ENCODE measurements at regions not wholly inside any gene's neighbourhood (a gene's known extent, or its start where the extent isn't known, plus 50 kb on each side); places are given as distances from the start of the nearest gene placed in this dataset.

- Mint-ChIP-seq H3K36me3 (ENCODE audit: low read depth) (no peaks in the 10 kb centered on the region), H3K27me3 (ENCODE audit: low read depth) (no peaks in the 10 kb centered on the region), H3K9me3 (peaks cover 2% of the 10 kb centered on the region), H3K4me3 (no peak overlapping the region), H3K27ac (no peak overlapping the region), H3K4me1 (ENCODE audit: low read depth) (no peaks in the 10 kb centered on the region)
- intact Hi-C loops (cut with micrococcal nuclease) = no loop called here
- DNase-seq = no peak
- CTCF ChIA-PET = no interaction called here
Measured at GRCh38 chr12:63317286-63317846, 166.4 kb upstream of the AVPR1A start.

GRCh38 chr12:63313139-63313538 is 162.1 kb upstream of the AVPR1A start:
- H3K27me3 Mint-ChIP-seq (ENCODE audit: low read depth) = no peaks in the 10 kb centered on the region
- intact Hi-C loops (cut with micrococcal nuclease) = no loop called here
- no peaks in the 10 kb centered on the region for H3K4me1 Mint-ChIP-seq (ENCODE audit: low read depth)
- no peak overlapping the region for H3K27ac Mint-ChIP-seq
- no peak overlapping the region for H3K4me3 Mint-ChIP-seq
- DNase-seq = no peak
- CTCF ChIA-PET = no interaction called here
- H3K9me3 Mint-ChIP-seq = peaks cover 6% of the 10 kb centered on the region
- H3K36me3 Mint-ChIP-seq (ENCODE audit: low read depth) = no peaks in the 10 kb centered on the region

GRCh38 chr12:63308671-63309070 is 157.7 kb upstream of the AVPR1A start:
- Mint-ChIP-seq H3K36me3 (ENCODE audit: low read depth) (no peaks in the 10 kb centered on the region), H3K27me3 (ENCODE audit: low read depth) (no peaks in the 10 kb centered on the region), H3K4me3 (no peak overlapping the region), H3K27ac (no peak overlapping the region), H3K9me3 (peaks cover 4% of the 10 kb centered on the region), H3K4me1 (ENCODE audit: low read depth) (no peaks in the 10 kb centered on the region)
- CTCF ChIA-PET = no interaction called here
- no peak for DNase-seq
- intact Hi-C loops (cut with micrococcal nuclease) = no loop called here

DNA sequence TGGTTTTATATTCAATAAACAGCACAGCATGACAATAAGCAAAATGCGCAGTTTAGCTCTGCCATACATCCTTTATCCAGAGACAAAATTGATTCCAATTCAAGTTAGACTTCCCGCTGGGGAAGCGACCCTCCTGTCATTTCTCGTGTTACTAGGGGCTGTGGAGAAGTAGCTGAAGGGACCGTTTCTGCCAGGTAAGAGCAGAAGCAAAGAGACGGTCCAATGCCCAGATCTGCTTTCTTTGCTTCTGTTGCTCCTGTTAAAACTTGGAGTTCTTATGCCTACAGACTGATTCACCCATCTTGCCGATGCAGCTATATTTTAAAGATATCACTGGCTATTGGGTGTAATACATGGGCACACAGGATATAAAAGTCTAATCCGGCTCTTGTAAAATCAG is 156.8 kb upstream of the AVPR1A start:
- CTCF ChIA-PET = no interaction called here
- no peak for DNase-seq
- Mint-ChIP-seq H3K27me3 (ENCODE audit: low read depth) (no peaks in the 10 kb centered on the region), H3K9me3 (peaks cover 4% of the 10 kb centered on the region), H3K4me1 (ENCODE audit: low read depth) (no peaks in the 10 kb centered on the region), H3K36me3 (ENCODE audit: low read depth) (no peaks in the 10 kb centered on the region), H3K4me3 (no peak overlapping the region), H3K27ac (no peak overlapping the region)
- intact Hi-C loops (cut with micrococcal nuclease) = no loop called here

- no peaks in the 10 kb centered on the region for H3K4me1 Mint-ChIP-seq (ENCODE audit: low read depth)
- no peak overlapping the region for H3K27ac Mint-ChIP-seq
- H3K36me3 Mint-ChIP-seq (ENCODE audit: low read depth) = no peaks in the 10 kb centered on the region
- CTCF ChIA-PET = no interaction called here
- H3K9me3 Mint-ChIP-seq = peaks cover 4% of the 10 kb centered on the region
- no peak for DNase-seq
- no peak overlapping the region for H3K4me3 Mint-ChIP-seq
- H3K27me3 Mint-ChIP-seq (ENCODE audit: low read depth) = no peaks in the 10 kb centered on the region
- intact Hi-C loops (cut with micrococcal nuclease) = no loop called here
Measured at GRCh38 chr12:63305901-63306875, 155.2 kb upstream of the AVPR1A start.

- CTCF ChIA-PET = no interaction called here
- H3K4me1 Mint-ChIP-seq (ENCODE audit: low read depth) = no peaks in the 10 kb centered on the region
- intact Hi-C loops (cut with micrococcal nuclease) = no loop called here
Measured at GRCh38 chr12:63304887-63305316, 153.9 kb upstream of the AVPR1A start.

GRCh38 chr12:63302941-63303536 is 152.0 kb upstream of the AVPR1A start:
- no peaks in the 10 kb centered on the region for H3K36me3 Mint-ChIP-seq (ENCODE audit: low read depth)
- CTCF ChIA-PET = no interaction called here
- H3K4me1 Mint-ChIP-seq (ENCODE audit: low read depth) = no peaks in the 10 kb centered on the region
- no peak for DNase-seq
- intact Hi-C loops (cut with micrococcal nuclease) = no loop called here
- H3K27me3 Mint-ChIP-seq (ENCODE audit: low read depth) = no peaks in the 10 kb centered on the region
- H3K9me3 Mint-ChIP-seq = no peaks in the 10 kb centered on the region
- no peak overlapping the region for H3K4me3 Mint-ChIP-seq
- no peak overlapping the region for H3K27ac Mint-ChIP-seq

More at GRCh38 chr12:63304887-63305316, 153.9 kb upstream of the AVPR1A start:
- Mint-ChIP-seq H3K27me3 (ENCODE audit: low read depth) (no peaks in the 10 kb centered on the region), H3K4me3 (no peak overlapping the region), H3K27ac (no peak overlapping the region), H3K9me3 (no peaks in the 10 kb centered on the region), H3K36me3 (ENCODE audit: low read depth) (no peaks in the 10 kb centered on the region)
- no peak for DNase-seq

GRCh38 chr12:63302269-63302940 is 151.4 kb upstream of the AVPR1A start:
- DNase-seq = no peak
- no peak overlapping the region for H3K4me3 Mint-ChIP-seq
- CTCF ChIA-PET = no interaction called here

DNA sequence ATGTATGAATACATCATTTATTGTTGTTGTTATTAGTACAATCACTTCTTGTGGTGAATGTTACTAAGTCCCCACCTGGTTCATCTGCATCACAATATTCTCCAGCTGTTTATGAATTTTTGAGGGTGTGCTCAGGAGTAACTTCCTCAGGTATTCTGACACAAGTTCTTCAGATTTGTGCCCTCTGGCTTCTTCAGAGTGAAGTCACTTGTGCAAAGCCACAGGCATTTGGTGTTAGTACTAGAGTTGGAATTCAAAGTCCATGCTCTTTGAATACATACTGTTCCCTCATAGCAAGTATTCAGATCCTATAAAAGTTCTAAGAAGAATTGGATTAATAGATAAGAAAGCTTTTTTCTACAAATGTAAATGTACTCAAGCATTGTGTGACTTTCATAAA is 150.3 kb upstream of the AVPR1A start:
- intact Hi-C loops (cut with micrococcal nuclease) = no loop called here
- Mint-ChIP-seq H3K4me3 (no peak overlapping the region), H3K27me3 (ENCODE audit: low read depth) (no peaks in the 10 kb centered on the region), H3K9me3 (no peaks in the 10 kb centered on the region), H3K4me1 (ENCODE audit: low read depth) (no peaks in the 10 kb centered on the region), H3K27ac (no peak overlapping the region), H3K36me3 (ENCODE audit: low read depth) (no peaks in the 10 kb centered on the region)
- DNase-seq = no peak
- CTCF ChIA-PET = no interaction called here

More at GRCh38 chr12:63302269-63302940, 151.4 kb upstream of the AVPR1A start:
- H3K27me3 Mint-ChIP-seq (ENCODE audit: low read depth) = no peaks in the 10 kb centered on the region
- intact Hi-C loops (cut with micrococcal nuclease) = no loop called here
- no peak overlapping the region for H3K27ac Mint-ChIP-seq
- H3K9me3 Mint-ChIP-seq = no peaks in the 10 kb centered on the region
- H3K36me3 Mint-ChIP-seq (ENCODE audit: low read depth) = no peaks in the 10 kb centered on the region
- no peaks in the 10 kb centered on the region for H3K4me1 Mint-ChIP-seq (ENCODE audit: low read depth)

DNA sequence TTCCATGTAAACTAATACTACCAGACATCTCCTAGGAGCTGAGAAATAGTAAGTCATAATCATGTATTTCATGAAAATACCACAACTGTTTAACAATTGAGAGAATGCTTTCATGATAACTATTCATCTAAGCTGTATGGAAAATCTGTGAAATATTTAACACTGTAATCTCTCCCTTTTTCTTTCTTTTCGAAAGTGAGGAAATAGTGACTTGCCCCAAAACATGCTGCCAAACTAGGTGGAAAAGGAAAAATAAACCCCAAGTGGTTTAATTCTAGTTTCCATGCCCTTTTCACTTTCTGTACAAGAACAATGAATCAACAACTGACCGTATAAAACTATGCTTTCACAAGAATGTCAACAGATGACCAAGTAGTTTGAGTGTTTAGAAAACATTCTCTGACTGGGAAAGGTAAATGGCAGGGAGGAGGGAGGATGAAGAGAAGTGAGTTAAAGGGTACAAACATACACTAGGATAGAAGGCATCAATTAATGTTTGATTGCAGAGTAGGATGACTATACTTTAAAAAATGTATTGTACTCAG is 147.5 kb upstream of the AVPR1A start:
- no peaks in the 10 kb centered on the region for H3K36me3 Mint-ChIP-seq (ENCODE audit: low read depth)
- CTCF ChIA-PET = no interaction called here
- intact Hi-C loops (cut with micrococcal nuclease) = no loop called here
- H3K27me3 Mint-ChIP-seq (ENCODE audit: low read depth) = no peaks in the 10 kb centered on the region
- H3K9me3 Mint-ChIP-seq = no peaks in the 10 kb centered on the region
- H3K4me1 Mint-ChIP-seq (ENCODE audit: low read depth) = no peaks in the 10 kb centered on the region
- DNase-seq = no peak
- no peak overlapping the region for H3K4me3 Mint-ChIP-seq
- H3K27ac Mint-ChIP-seq = no peak overlapping the region

GRCh38 chr12:63294327-63294632 is 143.3 kb upstream of the AVPR1A start:
- Mint-ChIP-seq H3K27ac (no peak overlapping the region), H3K4me1 (ENCODE audit: low read depth) (no peaks in the 10 kb centered on the region), H3K4me3 (no peak overlapping the region), H3K27me3 (ENCODE audit: low read depth) (no peaks in the 10 kb centered on the region), H3K36me3 (ENCODE audit: low read depth) (no peaks in the 10 kb centered on the region), H3K9me3 (no peaks in the 10 kb centered on the region)
- no peak for DNase-seq
- intact Hi-C loops (cut with micrococcal nuclease) = no loop called here
- CTCF ChIA-PET = no interaction called here

DNA sequence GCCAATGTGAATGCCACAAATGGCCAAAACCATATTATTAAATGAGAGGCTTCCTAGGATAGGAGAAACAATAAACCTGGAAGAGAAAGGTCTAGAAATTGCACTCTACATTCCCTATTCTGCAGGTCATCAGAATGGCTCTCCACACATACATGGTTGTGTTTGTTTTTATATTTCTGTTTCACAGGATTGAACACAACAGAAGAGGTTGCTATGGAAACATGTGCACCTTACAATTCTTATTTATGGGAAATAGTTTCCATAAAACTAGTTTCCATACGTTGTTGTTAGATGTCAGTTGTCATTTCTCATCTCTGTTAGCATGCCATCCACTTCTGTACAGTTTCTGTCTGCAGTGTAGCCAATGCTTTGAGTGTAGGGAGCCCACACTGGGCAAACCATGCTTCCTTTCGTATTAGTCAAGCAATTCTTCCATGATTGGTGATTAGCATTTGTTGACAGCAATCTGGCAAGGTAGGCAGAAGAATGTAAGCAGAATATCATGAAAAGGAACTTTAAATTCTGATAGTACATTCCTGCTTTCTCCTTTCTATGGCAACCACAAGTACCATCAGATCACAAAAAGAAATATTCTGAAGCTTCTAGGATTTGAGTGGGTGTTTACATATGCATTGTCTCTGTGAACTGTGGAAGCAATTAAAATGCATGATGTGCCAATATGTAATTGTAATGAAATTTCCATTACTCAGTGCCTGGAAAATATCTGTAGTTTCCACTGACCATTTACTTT is 141.6 kb upstream of the AVPR1A start:
- no peak for DNase-seq
- Mint-ChIP-seq H3K27ac (no peak overlapping the region), H3K36me3 (ENCODE audit: low read depth) (no peaks in the 10 kb centered on the region), H3K4me3 (no peak overlapping the region), H3K4me1 (ENCODE audit: low read depth) (no peaks in the 10 kb centered on the region), H3K27me3 (ENCODE audit: low read depth) (no peaks in the 10 kb centered on the region), H3K9me3 (peaks cover 2% of the 10 kb centered on the region)
- intact Hi-C loops (cut with micrococcal nuclease) = no loop called here
- CTCF ChIA-PET = no interaction called here

Data from activated naive CD4-positive, alpha-beta T cell treated with anti-CD3 and anti-CD28 coated beads for 36 hours (primary cell).